ENCODE measurements at regions not wholly inside any gene's neighbourhood (a gene's known extent, or its start where the extent isn't known, plus 50 kb on each side); places are given as distances from the start of the nearest gene placed in this dataset.
"Not testable (repeated sequence)": the region's sequence is repeated elsewhere in the genome, so short reads cannot be mapped to it uniquely, and the experiment has no call there.

DNA sequence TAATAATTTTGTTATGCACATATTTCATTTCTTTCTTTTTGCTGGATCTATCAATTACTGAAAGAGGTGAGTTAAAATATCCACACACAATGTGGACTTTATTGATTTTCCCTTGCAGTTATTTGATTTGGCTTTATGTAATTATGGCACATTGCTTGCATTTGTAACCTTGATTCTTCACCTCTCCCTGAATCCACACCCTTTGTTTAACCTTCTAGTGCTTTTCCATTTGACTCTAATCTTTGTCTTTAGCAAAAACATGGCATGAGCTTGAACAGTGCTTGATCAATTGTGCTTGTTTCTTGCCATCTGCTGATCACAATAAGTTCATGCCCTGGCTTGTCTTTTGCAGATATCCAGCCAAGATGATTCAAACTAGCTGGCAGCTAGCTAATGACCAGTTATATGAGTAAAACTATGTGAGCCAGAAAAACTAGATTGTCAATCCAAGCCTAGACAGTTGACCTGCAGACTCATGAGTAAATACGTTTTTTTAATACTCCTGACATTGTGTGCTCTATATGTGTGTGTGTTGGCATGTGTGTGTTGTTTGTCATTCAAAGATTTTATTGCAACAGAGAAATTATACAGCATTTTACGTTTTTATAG is 899.2 kb downstream of the NCAM2 start:
- H3K27me3 ChIP-seq = no peaks in the 10 kb centered on the region
- no peak overlapping the region for H3K4me3 ChIP-seq
- no peaks in the 10 kb centered on the region for H3K36me3 ChIP-seq
- intact Hi-C loops (cut with DNase I; ENCODE audit: low total_unique reads) = no loop called here
- no peaks in the 10 kb centered on the region for H3K4me1 ChIP-seq
- TF ChIP-seq POLR2A (IDR thresholded peaks at IDR 0.05) (no peak), CTCF (IDR thresholded peaks at IDR 0.05) (no peak)
- no peaks in the 10 kb centered on the region for H3K9me3 ChIP-seq
- no peak for DNase-seq
- no peak overlapping the region for H3K27ac ChIP-seq

GRCh38 chr21:21898801-21899200 is 900.6 kb downstream of the NCAM2 start:
- H3K27ac ChIP-seq = no peak overlapping the region
- intact Hi-C loops (cut with DNase I; ENCODE audit: low total_unique reads) = no loop called here
- no peaks in the 10 kb centered on the region for H3K4me1 ChIP-seq
- H3K4me3 ChIP-seq = no peak overlapping the region
- H3K36me3 ChIP-seq = no peaks in the 10 kb centered on the region
- DNase-seq = no peak
- H3K27me3 ChIP-seq = no peaks in the 10 kb centered on the region
- H3K9me3 ChIP-seq = no peaks in the 10 kb centered on the region
- TF ChIP-seq CTCF (IDR thresholded peaks at IDR 0.05) = no peak
- TF ChIP-seq POLR2A (IDR thresholded peaks at IDR 0.05) = no peak

GRCh38 chr21:21902416-21902815 is 904.2 kb downstream of the NCAM2 start:
- H3K9me3 ChIP-seq; H3K4me3 ChIP-seq; H3K27ac ChIP-seq; H3K36me3 ChIP-seq; intact Hi-C loops (cut with DNase I; ENCODE audit: low total_unique reads); H3K27me3 ChIP-seq; DNase-seq; H3K4me1 ChIP-seq: not testable (repeated sequence)

DNA sequence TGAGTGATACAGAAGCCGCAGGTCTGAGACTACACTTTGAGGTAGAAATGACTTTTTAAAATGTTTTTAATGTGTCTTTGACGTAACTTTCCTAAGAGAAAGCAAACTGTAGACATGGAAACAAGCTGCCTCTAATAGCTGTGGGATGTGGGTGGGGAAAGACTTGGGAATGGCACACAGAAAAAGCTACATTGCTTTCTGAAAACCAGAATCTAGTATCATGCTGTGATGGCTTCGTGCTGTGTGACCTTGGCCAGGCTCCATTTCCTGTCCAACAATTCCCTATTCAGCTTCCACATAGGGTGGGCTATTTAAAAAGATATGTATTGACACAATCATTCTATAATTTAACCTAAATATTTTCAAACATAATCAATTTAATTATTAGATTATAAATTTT is 909.1 kb downstream of the NCAM2 start:
- Histone ChIP-seq H3K4me3 (no peak overlapping the region), H3K27ac (no peak overlapping the region), H3K9me3 (no peaks in the 10 kb centered on the region), H3K27me3 (no peaks in the 10 kb centered on the region), H3K4me1 (no peaks in the 10 kb centered on the region), H3K36me3 (no peaks in the 10 kb centered on the region)
- DNase-seq = no peak
- no peak for TF ChIP-seq CTCF (IDR thresholded peaks at IDR 0.05)
- no peak for TF ChIP-seq POLR2A (IDR thresholded peaks at IDR 0.05)
- intact Hi-C loops (cut with DNase I; ENCODE audit: low total_unique reads) = no loop called here

DNA sequence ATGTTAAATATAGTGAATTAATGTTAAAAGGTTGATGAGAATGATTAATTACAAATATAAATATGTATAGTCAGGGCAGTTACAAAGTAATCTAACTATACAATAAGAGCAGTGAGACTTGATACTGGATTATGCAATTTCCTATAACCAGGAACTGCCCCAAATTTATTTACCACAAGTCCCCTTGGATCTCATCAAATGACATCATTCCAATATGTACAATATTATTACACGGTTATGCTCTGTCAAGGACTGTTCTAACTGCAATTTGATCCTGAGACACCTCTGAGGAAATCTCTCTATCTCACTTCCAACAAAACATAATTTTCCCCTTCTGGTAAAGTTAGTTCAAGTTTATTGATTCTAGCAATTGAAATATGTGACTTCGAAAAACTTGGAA is 917.6 kb downstream of the NCAM2 start:
- H3K27me3 ChIP-seq = no peaks in the 10 kb centered on the region
- no peak for DNase-seq
- H3K9me3 ChIP-seq = no peaks in the 10 kb centered on the region
- H3K36me3 ChIP-seq = no peaks in the 10 kb centered on the region
- intact Hi-C loops (cut with DNase I; ENCODE audit: low total_unique reads) = no loop called here
- H3K4me3 ChIP-seq = no peak overlapping the region
- no peak for TF ChIP-seq POLR2A (IDR thresholded peaks at IDR 0.05)
- no peak for TF ChIP-seq CTCF (IDR thresholded peaks at IDR 0.05)
- H3K27ac ChIP-seq = no peak overlapping the region
- no peaks in the 10 kb centered on the region for H3K4me1 ChIP-seq

All from uterus (tissue), 3 donors.